Retina (tissue), 1 donor: ENCODE measurements at regions not wholly inside any gene's neighbourhood (a gene's known extent, or its start where the extent isn't known, plus 50 kb on each side); places are given as distances from the start of the nearest gene placed in this dataset.

ENCODE experiments used
- DNase-seq: peaks from one replicate; pipeline ENCODE4 v3.0.0-alpha.2; 2016

- DNase-seq, result no peak
These were observed 543.0 kb downstream of the MAT2B start for GRCh38 chr5:164048359-164048926.

DNA sequence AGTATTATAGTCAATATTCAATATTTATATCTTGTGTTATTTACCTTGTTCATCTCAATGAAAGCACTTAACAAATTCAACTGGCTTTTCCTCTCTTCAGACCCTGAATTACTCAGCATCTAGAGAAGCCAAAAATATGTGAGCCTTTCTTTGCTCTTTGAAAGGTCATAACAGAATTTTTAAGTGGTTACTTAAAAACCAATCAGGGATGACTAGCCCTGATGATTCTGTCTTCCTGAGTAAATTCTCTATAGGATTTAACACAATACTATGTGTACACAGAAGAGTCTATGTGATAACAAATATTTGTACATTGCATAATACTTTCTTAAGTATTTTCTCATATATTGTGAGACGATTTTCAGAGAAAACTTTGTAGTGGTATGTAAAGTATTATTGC, 546.3 kb downstream of the MAT2B start:
- no peak for DNase-seq

GRCh38 chr5:164052536-164053093, 547.2 kb downstream of the MAT2B start:
- DNase-seq, result no peak

- DNase-seq, result no peak
These were observed 547.7 kb downstream of the MAT2B start for GRCh38 chr5:164053123-164053522.

DNA sequence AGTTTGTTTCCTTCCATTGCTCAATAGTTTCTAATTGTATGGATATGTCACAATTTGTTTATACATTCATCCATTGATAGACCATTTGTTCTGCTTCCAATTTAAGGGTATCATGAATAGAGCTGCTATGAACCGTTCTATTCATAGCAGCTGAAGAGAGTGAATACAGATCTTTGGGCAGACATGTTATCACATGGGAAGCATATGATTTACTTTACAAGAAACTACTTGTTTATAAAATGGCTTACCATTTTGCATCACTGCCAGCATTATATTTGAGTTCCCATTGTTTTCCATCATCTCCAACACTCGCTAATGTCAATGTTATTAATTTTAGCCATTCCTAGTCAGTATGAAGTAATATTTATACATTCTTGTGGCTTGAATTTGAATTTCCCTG, 549.0 kb downstream of the MAT2B start:
- DNase-seq, result no peak

DNA sequence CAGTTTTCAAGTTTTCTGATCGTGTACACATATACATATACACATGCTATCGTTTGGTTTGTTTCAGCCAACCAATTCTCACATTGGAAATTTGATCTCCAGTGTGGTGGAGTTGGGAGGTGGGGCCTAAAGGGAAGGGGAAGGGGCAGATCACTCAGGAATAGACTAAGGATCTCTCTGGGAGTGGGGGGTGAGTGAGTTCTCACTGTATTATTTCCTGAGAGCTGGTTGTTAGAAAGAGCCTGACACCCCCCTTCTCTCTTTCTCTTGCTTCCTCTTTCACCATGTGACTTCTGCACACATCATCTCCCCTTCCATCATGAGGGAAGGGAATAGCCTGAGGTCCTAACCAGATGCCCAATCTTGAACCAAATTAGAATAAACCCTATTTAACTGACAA, 551.7 kb downstream of the MAT2B start:
- DNase-seq, result no peak

DNA sequence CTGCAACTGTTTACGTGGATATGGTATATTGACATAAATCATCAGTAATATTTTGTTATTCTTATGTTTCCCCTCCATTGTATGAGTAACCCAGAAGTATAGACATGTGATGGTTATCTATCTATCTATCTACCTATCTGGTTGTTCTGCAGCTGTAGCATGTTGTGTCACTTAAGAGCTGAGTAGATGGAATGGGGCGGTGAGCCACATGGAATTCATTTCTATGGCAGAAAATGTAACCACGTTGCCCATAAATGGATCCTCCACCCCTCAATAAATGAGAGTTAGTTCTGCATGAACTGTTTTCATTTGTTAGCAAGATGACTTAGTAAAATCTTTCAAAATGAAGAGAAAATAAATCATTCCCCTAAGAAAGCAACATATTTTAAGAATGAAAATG, 553.2 kb downstream of the MAT2B start:
- DNase-seq, result no peak

DNA sequence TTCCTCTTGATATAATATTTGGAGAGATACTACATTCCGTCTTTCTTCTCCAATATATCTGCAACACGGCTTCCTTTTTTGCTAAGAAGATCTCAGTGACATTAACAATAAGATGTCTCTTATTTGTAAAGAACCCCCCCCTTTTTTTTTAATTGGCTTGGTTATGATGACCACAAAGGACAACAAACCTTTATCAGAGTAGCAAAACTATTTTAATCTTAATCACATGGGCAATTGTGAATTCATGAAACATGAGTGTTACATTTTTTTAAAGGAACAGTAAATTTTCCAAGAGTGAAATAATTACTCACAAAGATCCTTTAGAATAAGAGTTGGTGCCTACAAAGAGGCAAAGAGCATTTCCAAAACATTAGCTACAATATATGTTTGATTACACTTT, 554.1 kb downstream of the MAT2B start:
- no peak for DNase-seq

GRCh38 chr5:164060786-164061355, 555.5 kb downstream of the MAT2B start:
- DNase-seq, result no peak

DNA sequence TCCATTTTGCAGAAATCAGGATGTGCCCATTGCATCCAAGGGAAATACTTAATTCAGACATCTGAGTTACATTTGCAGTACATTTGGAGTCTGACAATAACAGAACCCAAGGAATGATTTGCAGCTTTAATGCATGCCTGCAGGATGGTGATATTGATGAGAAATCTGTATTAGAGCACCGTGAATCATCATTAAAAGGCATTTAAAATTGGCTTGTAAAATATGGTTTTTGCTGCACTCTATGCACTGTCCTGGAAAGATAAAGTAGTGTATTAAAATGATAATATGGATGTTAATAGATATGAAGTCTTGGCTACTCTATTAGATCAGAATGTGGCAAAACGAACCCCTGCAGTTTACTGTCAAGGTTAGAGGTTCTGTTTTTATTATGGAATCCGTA, 556.9 kb downstream of the MAT2B start:
- DNase-seq, result no peak

GRCh38 chr5:164065266-164065665, 559.8 kb downstream of the MAT2B start:
- DNase-seq, result no peak

DNA sequence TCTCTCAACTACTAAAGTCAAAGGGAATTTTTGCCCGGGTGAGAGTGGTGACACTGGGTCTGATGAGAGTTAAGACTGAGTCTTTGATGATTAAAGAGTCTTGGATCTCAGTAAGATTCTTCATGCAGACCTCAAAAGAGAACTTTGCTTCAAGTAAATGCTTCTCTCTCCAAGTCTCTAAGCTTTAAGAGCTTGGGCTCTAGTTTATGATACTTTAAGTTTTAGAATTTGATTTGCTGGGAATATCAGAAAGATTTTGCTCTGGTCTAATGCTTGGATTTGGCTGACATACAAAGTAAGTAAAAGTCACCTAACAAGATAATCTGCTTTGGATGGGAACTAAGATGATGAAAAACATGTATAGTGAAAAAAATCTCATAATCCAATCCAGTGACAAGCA, 566.3 kb downstream of the MAT2B start:
- DNase-seq, result no peak

DNA sequence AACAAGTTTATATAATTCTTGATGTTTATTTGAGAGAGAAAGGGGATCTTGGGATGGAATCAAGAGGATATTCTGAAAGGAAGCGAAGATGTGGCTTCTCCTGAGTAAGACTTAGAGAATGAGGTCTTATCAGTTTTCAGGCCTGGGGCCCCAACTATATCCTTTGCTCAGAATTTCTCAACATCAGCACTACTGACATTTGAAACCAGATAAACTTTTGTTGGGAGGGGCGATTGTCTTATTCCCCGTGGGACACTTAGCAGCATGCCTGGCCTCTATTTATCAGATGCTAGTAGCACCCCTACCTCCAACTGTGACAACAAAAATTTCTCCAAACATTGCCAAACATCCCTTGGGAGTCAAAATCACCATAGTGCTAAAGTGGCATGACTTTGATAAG, 567.7 kb downstream of the MAT2B start:
- no peak for DNase-seq

- no peak for DNase-seq
These were observed 571.1 kb downstream of the MAT2B start for GRCh38 chr5:164076556-164076955.

DNA sequence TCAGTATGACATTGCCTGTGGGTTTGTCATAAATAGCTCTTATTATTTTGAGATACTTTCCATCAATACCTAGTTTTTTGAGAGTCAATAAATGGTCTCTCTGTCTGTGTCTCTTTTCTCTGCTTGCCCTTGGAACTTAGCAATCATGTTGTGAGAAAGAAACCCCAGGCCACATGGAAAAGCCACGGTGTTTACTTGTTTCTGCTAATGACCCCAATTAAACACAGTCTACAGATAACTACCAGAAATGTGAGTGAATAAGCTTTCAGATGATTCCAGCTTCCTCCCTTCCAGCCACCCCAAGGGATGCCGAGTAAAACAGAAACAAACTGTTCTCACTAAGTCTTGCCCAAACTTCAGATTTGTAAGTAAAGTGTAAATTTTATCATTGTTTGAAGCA, 584.9 kb downstream of the MAT2B start:
- no peak for DNase-seq

DNA sequence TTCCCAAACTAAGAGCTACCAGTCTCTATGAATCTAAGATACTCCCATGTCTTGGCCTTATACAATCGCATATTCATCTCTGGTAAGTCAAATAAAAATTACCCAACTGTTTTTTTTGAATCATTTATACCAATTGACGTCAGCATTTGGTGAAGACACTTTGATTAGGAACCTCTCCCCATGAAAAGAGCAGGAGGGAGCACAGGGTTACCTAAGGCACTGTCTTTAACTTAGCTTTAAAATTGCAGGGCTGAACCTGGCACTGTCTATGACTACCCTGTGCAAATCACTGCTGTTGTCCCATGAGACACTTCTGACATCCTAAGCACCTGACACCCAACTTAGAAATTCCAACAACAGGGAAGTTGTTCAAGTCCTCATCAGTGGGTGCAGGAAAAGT, 586.4 kb downstream of the MAT2B start:
- no peak for DNase-seq

- DNase-seq, result no peak
These were observed 588.9 kb downstream of the MAT2B start for GRCh38 chr5:164094291-164094690.

DNA sequence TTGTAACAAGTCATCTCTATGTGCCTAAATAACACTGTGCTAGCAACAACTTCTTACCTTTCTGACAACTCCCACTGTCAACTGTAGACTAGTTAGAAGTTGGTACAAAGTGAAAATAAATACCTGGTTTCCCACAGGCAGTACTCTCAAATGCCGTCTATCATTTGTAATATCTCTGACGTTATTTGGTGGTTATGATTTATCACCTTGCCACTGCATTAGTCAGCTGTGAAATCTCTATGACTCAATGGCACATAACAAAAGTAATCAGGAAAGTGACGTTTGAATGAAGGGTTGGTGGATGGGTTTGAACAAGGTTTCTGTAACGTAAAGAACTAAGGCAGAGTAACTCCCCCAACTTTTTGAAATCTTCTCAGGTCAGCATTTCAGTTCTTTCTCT, 592.3 kb downstream of the MAT2B start:
- no peak for DNase-seq

DNA sequence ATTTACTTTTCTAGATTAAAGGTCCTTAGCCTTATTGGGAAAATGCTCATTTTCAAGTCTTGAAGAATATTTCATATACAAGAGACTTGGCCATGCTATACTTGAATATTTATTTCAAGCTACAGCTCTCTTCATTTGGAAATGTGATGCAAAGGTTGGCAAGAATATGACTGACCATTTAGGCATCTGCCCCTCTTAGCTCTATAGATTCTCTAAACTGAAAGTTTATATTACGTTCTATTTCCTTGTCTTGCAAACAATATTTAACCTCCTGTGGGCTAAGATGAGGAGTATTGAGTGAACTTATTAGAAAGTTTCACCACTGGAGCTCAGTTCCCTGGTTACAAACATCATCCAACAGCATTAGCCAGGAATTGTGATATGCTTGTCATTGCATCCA, 593.1 kb downstream of the MAT2B start:
- no peak for DNase-seq

DNA sequence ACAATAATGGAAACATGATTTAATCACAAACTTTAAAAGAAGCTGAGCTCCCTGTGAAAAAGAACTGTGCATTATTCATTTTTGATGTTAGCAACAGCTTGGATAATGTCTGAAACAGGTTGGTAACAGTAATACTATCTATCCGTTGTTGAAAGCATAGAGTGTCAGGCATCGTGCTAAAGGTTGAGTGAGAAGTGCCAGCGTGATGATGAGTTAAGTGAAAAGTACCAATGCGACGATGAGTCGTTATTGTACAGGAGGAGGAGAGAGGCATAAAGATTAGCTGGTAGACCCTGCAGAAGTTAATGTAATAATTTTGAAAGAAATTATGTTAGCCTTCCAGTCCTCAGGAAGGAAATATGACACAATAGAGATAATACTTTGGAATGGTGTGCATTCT, 593.6 kb downstream of the MAT2B start:
- no peak for DNase-seq

DNA sequence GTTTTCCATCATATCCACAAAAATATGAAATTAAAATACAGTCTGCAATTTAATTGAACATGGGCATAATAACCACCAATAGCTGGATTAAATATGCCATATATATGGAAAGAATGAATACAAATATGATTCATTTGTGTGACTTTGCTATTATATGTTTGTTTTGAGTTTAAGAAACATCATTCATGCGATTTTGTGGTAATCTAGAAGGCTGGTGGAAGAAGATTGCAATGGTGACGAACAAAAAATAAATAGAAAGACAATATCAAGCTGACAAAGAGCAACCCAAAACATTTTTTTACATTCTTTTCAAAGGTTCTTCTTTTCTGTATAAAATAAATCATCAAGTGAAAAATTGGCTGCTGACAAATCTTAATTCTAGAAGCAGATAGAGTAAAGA, 610.0 kb downstream of the MAT2B start:
- no peak for DNase-seq

GRCh38 chr5:164119806-164120447, 614.5 kb downstream of the MAT2B start:
- DNase-seq, result no peak

DNA sequence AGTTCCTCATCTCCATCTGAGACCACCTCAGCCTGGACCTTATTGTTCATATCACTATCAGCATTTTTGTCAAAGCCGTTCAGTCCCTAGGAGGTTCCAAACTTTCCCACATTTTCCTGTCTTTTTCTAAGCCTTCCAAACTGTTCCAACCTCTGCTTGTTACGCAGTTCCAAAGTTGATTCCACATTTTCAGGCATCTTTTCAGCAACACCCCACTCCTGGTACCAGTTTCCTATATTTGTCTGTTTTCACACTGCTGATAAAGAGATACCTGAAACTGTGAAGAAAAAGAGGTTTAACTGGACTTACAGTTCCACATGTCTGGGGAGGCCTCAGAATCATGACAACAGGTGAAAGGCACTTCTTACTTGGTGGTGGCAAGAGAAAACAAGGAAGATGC, 622.1 kb downstream of the MAT2B start:
- no peak for DNase-seq

DNA sequence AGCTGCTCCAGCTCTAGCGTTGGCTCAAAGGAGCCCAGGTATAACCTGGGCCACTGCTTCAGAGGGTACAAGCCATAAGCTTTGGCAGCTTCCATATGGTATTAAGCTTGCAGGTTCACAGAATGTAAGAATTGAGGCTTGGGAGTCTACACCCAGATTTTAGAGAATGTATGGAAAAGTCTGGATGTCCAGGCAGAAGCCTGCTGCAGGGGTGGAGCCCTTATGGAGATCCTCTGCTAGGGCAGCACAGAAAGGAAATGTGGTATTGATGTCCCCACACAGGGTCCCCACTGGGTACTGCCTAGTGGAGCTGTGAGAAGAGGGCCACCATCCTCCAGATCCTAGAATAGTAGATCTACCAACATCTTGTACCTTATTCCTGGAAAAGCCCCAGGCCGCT, 626.9 kb downstream of the MAT2B start:
- no peak for DNase-seq

DNA sequence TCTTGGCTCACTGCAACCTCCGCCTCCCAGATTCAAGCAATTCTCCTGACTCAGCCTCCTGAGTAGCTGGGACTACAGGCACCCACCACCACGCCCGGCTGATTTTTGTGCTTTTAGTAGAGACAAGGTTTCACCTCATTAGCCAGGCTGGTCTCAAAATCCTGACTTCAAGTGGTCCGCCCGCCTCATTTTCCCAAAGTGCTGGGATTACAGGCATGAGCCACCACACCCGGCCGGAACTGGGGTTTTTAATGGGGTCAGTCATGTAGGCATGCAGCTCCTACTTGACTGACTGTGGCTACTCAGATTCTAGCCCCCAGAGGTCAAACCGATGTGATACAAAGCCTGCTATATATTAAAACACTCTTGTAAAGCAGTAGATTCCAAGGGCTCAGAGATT, 631.7 kb downstream of the MAT2B start:
- DNase-seq, result no peak
